ENCODE measurements at regions not wholly inside any gene's neighbourhood (a gene's known extent, or its start where the extent isn't known, plus 50 kb on each side); places are given as distances from the start of the nearest gene placed in this dataset.

DNA sequence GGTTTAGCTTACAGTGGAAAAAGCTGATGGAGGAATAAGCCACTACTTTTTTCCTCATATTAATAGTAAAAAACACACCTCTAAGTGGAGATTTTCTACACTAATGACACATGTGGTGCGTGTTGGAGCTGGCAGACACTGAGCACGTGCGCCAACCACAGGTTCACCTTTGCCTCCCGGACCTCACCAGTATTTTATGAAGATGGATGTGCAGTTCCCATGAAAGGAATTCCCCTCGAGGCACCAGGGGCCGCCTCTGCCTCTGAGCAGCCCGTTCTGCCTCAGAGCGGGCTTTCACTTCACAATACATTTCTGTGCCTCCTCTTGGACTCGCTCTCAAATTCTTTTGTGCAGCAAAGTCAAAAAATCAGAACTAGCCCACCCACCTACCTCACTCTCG, 477.5 kb upstream of the ADARB2 start:
- TF ChIP-seq, protein P1, sequence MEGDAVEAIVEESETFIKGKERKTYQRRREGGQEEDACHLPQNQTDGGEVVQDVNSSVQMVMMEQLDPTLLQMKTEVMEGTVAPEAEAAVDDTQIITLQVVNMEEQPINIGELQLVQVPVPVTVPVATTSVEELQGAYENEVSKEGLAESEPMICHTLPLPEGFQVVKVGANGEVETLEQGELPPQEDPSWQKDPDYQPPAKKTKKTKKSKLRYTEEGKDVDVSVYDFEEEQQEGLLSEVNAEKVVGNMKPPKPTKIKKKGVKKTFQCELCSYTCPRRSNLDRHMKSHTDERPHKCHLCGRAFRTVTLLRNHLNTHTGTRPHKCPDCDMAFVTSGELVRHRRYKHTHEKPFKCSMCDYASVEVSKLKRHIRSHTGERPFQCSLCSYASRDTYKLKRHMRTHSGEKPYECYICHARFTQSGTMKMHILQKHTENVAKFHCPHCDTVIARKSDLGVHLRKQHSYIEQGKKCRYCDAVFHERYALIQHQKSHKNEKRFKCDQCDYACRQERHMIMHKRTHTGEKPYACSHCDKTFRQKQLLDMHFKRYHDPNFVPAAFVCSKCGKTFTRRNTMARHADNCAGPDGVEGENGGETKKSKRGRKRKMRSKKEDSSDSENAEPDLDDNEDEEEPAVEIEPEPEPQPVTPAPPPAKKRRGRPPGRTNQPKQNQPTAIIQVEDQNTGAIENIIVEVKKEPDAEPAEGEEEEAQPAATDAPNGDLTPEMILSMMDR (IDR thresholded peaks at IDR 0.05) = no peak
- TF ChIP-seq POLR2A (IDR thresholded peaks at IDR 0.05) (no peak), POLR2AphosphoS5 (IDR thresholded peaks at IDR 0.05) (no peak), EP300 (IDR thresholded peaks at IDR 0.05; ENCODE audit: low read depth) (no peak)
